ENCODE measurements at regions not wholly inside any gene's neighbourhood (a gene's known extent, or its start where the extent isn't known, plus 50 kb on each side); places are given as distances from the start of the nearest gene placed in this dataset.

DNA sequence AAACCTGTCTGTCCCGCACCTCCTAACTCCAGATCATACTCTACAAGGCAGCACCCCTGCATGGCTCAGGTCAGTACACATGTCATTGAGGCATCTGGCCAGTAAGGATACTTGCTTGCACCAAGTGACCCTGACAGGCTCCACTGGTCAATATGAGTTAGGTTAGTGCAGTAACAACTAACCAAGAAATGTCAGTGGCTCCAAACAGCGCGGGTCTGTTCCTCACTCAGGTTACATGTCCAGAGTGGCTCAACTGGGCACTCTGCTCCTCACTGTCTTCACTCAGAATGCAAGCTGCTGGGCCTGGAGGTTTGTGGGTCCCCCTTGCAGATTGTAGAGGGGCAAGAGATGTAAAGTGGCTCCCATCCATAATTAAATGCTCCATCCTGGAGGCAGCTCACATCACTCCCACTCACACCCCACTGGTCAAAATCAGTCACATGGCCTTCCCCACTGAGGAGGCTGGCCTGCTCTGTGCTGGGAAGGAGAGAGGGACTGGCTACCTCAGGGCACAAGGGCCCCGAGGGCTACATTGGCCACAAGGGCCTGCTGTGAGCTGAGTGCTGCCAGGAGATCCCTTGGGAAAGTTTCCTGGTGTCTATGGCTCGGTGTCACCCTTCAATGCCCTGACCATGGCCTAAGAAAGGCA, 109.1 kb upstream of the GDF10 start:
- no peak for DNase-seq (ENCODE audit: low spot score)

DNA sequence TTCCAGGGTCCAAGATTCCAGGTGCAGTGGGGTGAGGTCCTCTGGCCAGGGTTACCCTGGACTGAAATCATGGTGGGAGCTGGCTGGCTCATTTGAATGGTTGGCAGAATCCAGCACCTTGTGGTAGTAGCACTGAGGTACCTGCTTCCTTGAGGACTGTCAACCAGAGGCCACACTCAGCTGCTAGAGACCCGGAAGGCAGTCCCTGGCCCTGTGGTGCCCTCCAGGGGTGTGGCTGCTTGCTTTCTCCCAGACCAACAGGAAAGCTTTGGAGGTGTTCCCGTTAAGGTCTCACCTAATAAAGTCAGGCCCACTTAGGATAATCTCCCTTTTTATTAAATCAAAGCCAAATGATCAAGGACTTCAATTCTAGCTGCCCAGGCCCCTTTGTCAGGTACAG, 107.7 kb upstream of the GDF10 start:
- DNase-seq (ENCODE audit: low spot score) = no peak

DNA sequence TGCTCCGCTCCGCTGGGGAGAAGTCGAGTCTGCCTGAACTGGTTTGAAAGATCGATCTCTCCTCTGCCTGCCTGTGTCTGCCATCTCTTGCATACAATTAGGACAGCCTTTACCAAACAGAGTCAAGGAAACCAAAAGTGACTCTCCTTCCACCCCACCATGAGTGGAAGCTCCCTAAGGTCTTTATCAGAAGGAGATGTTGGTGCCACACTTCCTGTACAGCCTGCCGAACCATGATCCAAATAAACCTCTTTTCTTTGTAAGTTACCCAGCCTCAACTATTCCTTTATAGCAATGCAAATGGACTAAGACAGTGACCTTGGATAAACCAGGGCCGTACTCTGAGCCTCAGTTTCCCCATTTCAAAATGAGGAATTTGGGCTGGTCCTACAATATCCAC, 106.3 kb upstream of the GDF10 start:
- DNase-seq (ENCODE audit: low spot score) = no peak

DNA sequence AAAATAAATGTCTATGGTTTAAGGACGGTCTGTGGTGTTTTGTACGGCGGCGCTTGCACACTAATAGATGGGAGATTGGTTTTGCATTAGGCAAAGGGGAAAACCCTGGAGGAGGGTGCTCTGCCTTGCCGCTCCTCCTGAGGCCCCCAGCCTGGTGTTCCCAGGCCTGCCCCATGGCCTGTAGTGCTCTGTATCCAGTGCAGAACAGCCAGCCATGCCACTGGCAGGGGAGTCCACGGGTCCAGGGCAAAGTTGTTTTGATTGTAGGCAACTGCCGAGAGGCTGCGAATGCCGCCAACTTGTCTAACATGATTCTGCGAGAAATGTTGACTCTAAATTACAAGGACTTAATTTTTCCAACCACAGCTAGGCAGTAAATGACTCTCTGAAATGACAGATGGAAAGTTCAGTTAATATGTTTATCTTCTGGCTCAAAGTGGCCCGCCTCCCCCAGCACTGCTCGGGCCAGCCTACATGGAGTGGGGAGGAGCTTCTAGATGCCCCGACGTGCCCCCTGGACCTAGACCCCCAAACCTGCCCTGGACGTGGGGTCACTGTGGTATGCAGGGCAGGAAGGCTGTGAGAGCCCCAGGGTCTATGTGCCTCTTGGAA, 104.6 kb upstream of the GDF10 start:
- no peak for DNase-seq (ENCODE audit: low spot score)

DNA sequence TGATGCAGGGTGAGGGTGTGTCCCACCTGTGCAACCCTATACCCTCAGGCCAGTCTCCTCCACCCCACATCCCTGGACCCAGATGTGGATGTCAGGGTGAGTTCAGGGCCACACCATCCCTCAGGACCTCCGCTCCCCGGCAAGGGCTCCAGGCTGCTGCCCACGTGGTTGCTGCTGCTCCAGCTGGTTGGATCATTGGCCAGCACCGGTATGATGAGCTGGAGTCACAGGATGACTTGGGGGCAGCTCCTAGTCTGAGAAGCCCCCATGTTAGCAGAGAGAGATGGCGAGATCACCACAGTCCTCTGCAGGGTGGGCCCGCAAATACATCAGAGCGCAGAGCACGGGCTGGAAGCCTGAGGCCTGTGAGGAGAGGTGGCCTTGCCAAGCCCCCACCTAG, 103.3 kb upstream of the GDF10 start:
- no peak for DNase-seq (ENCODE audit: low spot score)

DNA sequence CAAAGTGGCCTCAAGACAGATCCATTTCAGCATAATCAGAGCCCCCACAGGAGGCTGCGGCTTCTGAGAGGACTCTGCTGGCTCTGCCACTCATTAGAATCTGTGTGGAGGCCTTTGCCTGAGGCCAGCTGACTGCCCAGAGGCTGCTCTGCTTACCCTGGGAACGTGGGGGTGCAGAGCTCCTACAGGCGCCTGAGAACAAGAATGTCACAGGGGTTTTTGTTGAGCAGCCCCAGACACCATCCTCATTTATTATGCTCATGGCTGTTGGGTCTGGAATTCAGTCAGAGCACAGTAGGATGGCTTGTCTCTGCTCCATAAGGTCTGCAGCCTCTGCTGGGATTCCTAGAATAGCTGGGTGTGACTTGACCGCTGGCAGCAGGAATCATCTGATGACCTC, 101.8 kb upstream of the GDF10 start:
- DNase-seq (ENCODE audit: low spot score) = no peak

DNA sequence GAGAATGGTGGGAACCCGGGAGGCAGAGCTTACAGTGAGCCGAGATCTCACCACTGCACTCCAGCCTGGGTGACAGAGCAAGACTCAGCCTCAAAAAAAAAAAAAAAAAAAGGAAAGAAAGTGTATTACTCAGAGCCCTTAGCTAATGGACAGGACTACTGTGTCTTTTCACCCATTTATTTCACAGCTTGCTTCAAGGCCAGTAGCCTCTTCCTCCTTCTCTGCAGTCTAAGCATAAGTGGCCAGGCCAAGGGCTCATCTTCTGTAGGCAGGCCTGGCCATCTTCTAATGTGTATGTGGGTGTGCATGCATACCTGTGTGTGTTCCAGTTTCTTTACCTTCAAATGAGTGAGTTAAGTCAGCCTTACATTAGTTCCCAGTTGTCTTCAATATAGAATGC, 94.8 kb upstream of the GDF10 start:
- DNase-seq (ENCODE audit: low spot score) = no peak

DNA sequence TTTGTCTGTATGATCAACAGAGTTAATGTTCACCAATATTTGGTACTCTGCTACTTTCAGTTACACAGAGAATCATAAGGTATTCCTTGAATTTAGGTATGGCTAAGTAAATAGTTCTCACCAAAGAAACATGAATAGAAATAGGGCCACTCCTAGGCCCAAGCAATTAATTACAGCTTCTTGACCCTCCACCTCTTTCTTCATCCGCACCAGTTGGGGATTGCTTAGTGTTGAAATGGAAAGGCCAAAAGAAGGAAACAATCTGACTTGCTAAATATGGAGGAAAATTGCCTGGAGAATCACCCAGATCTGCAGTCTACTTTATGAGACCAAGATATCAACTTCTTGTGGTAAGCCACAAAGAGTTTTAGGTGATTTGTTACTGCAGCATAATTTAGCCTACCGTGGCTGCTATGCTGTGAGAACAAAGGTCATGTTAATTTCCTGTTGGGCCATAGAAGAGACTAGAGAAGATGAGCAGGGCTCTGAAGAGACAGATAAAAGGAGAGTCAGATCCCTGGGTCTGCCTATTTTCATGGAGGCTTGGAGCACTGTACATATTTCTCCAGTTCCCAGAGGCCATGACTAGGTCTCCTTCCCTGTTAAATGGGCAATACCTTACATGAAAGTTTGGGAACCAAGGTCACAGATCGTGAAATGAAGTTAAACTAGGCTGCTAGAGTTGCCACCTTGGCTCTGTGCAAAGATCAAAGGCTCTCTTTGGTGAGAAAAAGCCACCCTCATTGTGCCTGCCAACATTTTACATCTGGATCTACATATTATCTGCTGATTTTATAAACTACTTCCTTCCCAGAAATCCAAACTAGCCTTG, 93.3 kb upstream of the GDF10 start:
- no peak for DNase-seq (ENCODE audit: low spot score)

DNA sequence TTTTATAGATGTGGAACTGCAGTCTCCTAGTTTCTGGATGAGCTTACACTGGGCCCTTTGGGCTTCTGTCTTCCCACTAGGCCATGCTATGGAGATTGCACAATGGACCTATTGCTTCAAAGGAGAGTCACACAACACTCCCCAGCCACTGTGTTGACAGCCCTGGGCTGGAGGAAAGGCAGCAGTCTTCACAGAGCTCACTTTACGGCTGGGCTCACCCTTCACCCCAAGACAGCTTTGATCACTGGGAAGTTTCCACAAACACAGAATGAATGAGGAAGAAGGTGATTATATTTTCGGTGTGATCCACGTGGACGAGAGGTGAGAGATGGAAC, 92.7 kb upstream of the GDF10 start:
- no peak for DNase-seq (ENCODE audit: low spot score)

DNA sequence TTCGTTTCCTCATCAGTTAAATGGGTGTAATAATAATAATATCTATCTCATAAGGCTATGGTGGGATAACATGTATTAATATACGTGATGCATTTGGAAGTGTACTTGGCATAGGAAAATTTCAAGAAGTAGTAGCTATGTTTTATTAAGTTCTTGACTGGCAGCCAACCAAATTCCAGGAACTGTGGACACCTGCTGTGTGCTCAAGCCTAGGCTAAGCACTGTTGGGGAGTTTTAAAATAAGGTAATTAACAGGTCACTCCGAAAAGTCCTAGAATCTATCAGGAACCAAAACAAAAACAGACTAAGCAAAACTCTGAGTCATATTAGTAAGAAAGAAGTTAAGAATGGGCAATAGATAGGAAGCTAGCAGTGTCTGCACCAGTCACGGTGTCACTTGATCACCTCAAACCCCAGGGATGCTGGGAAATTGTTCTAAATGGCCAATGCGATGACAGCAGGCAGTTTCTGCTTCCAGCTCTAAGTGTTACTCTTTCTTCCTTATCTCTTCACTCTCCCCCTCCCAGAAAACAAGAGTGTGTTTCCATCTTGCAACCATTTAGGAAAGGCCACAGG, 92.0 kb upstream of the GDF10 start:
- DNase-seq (ENCODE audit: low spot score) = no peak

DNA sequence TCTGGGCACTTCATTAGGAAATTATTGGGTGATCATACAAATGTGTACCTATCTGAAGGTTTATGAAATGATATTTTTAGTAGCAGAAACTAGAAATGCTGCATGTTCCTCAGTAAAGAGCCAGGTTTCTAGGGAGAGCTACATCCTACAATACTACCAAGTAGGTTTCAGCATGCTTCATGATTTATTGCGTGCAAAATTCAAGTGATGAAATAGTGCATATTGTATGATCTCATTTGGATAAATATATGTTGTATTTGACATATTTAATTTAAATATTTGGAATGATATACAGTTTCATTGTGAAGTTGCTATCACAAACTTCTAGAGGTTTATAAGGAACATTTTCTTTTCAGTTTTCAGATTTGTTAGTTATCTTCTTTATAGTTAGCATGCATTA, 90.5 kb upstream of the GDF10 start:
- no peak for DNase-seq (ENCODE audit: low spot score)

DNA sequence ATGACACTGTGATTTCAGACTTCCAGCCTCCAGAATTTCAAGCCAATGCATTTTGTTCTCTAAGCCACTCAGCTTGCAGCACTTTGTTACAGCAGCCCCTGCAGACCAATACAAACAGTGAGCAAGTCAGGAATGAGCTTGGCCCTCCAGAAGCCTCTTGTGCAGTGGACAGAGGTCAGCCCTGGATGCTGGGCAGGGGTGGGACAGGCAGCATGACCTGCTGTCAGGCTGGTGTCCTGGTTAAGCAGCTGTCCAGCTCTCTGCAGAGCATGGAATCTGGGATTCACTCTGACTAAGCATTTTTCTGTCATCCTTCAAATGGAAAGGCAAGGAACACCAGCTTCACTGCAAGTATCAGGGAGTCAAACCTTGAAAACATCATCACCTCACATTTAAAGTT, 85.5 kb upstream of the GDF10 start:
- no peak for DNase-seq (ENCODE audit: low spot score)

DNA sequence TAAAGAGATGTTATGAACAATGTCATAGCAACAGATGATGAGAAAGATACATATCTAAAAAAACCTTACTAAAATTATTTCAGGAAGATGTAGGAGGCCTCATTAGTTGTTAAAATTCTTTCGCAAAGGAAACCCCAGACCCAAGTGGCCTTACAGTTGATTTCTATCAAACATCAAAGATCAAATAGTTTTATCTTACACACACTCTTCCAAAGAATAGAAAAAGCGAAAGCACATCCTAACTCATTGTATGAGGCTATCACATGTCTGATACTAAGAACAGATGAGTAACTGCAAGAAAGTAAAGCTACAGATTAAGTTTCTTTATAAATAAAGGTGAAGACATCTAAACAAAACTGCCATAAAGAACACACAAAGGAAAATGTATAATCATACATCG, 82.9 kb upstream of the GDF10 start:
- DNase-seq (ENCODE audit: low spot score) = no peak

DNA sequence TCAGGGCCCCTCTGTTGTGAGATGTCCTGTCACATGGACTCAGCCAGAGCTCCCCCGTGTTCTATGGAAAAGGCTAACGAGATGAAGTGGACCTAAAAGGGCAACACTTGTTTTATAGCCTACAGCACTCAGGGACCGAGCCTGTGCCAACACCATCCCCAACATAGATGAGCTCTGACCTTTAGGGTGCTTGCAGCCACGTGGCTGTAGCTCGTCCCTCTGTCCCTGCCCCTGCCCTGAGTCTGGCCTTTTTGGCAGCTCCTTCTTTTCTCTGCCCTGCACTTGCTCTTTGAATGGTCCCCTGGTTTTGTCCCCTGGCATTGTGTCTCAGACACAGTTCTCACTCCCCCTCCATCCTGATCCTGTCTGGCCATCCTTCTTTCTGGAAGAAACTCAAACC, 81.2 kb upstream of the GDF10 start:
- DNase-seq (ENCODE audit: low spot score) = no peak

DNA sequence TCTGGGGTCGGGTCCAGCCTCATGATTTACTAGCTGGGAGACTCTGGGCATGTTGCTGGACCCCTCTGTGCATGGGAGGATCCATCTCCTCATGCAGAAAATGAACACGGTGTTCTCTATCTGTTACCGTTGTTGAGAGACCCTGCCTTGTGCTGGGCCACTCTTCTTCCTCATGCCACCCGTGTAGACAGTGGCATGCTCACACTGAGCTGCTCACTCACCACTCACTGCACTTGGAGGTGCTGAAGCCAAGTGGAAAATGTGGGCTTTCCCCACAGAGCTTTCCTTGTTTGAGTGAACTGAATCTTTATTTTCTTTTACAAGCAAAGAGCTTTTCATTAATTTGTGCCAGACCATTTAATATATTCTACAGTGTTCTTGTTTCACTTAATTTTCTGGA, 77.5 kb upstream of the GDF10 start:
- no peak for DNase-seq (ENCODE audit: low spot score)

DNA sequence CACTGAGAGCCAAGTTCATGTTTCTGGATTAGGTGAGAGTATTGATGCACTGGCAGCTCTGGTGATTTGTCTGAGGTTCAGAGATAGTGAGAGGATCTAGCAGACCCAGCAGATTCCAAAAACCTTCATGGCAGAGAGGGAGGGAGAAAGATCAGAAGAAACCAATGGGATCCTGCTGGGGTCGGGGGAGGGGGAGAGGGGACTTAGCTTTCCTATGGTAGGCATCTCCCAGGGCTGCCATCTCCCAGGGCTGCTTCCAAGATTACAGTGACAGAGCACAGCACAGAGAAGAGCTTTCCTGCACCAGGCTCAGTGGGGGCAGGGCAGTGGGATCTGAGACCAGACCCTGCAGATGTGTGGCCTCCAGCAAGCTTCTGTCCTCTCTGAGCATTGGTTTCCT, 76.8 kb upstream of the GDF10 start:
- no peak for DNase-seq (ENCODE audit: low spot score)

DNA sequence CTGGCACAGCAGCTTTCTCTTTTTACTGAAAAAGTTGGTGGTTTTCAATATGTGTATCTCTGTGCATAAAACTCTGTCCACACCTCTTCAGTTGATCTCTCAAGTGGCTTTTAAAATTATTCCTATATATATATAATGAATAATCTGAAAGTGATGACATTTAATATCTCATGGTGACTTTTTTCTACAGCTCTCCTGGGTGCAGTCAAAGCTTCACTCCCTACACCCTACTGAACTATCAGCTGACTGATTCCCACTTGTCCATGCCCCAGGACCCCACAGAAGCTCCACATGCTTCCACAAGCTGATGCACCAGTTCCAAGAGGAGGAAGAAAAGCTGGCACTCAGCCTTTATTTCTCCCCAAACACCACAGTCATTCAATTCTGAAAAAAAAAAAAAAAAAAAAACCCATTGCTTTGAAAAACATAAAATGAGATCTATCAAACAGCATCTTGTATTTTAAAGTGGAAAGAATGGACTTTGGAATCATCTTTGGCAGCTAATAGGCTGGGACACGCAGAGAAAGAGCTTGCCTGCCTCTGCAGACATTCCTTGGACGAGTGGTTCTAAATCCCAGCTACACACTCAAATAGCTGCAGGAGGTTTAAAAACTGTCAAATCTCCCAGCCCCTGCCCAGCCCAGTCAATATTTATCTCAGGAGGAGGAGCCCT, 75.3 kb upstream of the GDF10 start:
- no peak for DNase-seq (ENCODE audit: low spot score)

DNA sequence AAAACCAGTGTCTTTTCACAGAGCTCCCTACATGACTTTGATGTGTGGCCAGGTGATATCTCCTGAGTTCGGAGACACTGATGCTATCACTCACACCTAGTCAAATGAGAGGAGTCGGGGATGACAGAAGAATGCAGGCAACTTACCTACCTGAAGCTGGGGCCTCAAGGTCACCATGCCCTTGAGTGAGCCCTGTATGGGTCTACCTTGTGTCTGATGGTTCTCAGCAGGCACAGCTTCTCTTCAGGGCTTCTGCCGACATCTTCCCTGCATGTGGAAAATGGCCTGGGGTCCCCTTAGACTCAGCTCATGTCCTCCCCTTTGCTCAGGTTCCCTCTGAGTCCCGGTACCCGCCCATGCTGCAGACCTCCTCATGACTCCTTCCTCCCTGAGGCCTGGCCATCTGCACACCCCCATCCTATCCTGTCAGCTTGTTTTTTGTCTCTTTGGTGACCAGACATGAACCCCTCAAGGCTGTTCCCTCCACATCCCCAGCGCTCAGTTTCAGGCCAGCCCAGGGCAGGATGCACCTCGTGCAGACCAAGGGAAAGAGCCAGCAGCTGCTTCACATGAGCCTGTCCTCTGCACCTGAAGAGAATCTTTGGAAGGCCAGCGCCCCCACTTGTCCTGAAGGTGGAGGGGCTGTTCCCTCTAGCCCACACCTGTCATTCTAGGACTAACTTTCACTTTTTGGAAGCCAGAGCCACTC, 74.6 kb upstream of the GDF10 start:
- DNase-seq (ENCODE audit: low spot score) = no peak

DNA sequence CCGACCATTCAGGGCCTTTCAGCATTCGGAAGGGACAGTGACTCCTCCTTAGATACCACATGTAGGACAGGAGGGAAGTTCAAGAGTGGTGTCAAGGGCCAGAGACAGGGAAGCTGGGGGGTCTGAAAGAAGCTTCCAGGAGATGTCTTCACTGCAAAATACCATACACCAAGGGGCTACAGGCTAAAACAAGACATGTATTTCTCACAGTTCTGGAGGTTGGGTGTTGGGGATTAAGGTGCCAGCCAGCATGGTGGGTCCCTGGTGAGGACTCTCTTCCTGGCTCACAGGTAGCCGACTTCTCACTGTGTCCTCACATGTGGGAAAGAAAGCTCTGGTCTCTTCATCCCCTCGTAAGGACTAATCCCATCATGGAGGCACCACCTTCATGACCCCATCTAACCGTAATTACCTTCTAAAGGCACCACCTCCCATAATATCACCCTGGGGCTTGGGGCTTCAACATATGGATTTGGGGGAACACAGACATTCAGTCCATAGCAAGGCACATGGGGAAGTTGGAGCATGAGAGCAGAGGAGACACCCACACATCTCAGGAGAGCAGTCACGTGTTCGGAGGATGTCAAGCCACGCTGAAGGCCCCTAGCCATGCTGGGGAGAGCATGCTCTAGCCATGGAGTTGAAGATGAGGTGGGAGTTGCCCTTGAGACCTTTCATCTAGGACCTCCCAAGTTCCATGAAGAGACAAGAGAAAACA, 73.9 kb upstream of the GDF10 start:
- no peak for DNase-seq (ENCODE audit: low spot score)

DNA sequence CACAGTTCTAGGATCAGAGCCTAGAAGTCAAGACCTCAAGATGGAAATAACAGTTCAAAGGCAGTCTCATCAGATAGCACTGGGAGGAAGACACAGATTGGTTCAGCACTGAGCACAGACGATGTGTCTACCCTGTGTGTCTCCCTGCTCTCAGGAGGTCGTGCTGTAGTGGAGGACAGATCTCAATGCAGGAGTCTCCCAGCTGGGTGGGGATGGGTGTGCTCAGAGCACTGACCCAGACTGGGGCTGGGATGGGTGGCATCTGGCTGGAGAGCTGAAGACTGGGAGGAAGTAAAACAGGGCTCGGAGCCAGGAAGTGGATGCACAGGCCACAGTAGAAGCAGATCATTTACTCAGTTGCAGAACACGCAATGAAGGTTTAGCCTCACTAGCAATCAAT, 69.5 kb upstream of the GDF10 start:
- no peak for DNase-seq (ENCODE audit: low spot score)

DNA sequence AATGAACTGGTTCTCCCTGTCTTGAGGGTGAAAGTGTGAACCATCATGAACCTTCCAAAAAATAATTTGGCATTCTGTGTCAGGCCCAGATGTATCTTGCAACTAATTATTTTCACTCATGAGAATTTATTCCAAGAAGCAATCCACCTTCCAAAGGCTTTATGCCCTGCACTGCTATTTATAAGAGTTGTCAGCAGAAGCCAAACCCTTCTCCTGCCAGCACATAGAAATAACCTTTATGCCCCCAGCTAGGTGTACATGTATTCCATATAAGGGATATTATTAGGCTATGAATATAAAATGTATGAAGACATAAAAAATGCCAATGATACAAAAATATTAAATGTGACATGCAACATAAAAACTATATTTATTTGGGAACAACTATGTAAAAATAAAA, 69.0 kb upstream of the GDF10 start:
- DNase-seq (ENCODE audit: low spot score) = no peak

DNA sequence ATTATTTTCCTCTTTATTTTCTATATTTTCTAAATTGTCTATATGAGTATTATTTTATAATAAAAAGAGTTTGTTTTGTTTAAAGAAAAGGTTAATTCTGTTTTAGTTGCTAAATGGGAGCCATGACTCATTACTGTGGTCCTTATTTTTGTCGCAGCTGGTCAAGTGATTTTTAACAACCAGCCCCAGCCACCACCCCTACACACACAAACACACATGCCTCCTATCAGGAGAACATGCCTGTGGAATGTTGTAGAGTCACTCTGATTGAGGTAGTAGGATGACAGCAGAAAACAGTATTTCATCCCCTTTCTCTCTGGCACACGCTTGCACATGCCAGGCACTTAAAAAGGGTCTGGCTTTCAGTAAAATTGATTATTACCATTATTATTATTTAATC, 68.6 kb upstream of the GDF10 start:
- DNase-seq (ENCODE audit: low spot score) = no peak
